Amniotic stem cell (primary cell): ENCODE measurements at regions not wholly inside any gene's neighbourhood (a gene's known extent, or its start where the extent isn't known, plus 50 kb on each side); places are given as distances from the start of the nearest gene placed in this dataset.

Experiments
- DNase-seq: peaks from one replicate; lab custom pipeline; 2025; lab: John Stamatoyannopoulos, UW

DNA sequence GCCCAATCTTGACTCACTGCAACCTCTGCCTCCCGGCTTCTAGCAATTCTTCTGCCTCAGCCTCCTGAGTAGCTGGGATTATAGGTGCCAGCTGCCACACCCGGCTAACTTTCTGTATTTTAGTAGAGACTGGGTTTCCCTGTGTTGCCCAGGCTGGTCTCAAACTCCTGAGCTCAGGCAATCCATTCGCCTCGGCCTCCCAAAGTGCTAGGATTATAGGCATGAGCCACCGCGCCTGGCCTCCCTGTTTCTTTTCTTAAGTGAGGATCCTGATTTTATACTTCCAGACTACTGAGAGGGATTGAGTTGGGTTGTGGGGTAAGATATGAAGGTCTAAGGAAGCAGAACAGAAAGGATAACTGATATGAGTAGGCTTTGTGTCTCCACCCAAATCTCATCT, 106.8 kb downstream of the CNTN3 start:
- no peak for DNase-seq

DNA sequence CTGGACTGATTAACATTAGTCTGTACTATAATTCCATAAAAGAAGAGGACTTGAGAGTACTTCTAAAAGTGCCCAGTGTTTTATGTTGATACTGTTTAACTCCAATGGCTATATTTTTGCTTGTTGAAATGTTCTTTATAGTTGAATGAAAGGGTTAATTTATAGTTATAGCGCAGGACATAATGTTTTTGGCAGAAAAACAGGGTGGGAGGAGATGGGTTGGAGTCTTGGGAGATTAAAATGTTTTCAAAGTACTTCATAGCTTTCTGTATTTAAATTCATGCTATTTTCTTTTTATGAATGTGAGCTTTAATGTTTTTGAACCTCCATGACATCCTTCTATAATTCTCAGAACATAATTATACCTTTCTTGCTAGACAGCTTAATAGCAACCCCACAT, 108.2 kb downstream of the CNTN3 start:
- no peak for DNase-seq

DNA sequence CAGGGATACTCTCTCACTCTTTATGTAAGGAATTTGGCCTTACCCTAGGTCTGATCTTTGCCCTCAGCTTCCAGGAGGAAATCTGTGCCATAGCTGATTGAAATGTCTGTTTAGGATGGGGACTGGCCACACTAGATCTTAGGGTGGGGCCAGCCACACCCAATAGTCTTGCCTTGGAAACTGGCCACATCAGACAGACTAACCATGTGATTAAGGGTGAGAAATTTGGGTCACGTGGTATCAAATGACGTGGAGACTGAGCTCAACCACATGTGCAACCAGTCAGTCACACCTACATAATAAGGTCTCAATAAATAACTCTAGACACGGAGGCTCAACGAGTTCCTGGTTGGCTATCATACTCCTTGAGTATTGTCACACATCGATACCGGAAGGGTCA, 113.5 kb downstream of the CNTN3 start:
- no peak for DNase-seq

DNA sequence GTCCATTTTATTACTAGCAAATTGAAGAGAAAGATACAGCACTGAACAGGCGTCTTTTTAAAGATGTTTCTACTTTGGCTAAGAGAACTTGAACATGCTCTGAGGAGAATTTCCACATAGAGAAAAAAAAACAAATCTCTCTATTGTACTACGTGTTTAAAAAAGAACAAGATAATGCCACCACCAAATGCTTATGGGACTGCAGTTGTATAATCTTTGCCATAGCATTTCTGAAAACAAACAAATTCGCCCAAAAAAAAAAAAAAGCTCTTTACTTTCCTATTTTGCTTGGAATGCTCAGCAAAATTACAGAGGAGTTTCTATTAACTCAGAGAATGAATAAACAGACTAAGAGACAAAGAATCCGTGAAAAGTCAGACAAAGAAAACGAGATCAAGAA, 114.2 kb downstream of the CNTN3 start:
- no peak for DNase-seq

DNA sequence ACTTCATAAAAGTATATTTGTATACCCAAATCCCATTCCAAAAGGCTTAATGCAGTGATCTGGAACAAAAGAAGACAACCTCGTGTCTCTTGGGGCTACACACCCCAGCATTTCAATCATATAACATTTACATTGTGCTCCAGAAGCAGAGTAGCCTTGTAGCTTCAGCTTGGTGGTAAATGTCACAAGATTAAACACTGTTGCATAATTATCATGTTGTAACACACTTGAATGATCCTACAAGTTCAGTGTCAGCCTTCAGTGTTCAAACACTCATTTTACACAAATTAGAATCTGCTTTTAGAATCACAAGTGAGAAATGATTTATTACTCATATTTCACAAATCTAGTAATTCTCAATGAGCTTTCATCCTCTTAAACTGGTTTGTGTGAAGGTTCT, 122.6 kb downstream of the CNTN3 start:
- DNase-seq: no peak

DNA sequence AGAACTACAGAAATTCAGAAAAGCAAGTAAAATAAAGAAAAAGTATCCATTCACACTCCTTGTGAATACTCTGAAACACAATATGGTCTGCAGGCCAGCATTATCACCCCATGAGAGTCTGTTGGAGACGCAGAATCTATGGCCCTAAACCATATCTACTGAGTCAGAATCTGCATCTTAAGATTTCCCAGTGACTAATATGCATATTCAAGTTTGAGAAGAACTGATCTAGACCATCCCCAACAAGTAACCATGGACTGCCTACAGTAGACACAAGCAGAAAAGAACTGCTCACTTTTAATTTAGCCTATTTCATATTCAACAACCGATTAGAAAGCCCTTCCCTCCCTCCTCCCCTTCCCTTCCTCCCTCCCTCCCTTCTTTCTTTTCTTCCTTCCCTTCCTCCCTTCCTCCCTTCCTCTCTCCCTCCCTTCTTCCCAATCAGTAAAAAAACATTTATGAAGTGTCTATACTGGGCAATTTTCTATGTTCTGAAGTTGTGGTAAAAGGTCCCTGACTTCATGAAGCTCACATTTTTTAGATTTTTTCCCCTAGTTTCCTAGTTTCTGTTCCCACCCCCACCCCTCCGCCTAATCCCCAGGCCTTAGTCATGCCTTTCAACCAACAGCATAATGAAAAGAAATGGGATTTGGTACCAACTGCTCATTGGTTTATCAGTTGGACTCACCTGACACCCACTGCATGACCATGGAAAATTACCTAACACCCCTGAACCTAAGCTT, 125.2 kb downstream of the CNTN3 start:
- DNase-seq: no peak

DNA sequence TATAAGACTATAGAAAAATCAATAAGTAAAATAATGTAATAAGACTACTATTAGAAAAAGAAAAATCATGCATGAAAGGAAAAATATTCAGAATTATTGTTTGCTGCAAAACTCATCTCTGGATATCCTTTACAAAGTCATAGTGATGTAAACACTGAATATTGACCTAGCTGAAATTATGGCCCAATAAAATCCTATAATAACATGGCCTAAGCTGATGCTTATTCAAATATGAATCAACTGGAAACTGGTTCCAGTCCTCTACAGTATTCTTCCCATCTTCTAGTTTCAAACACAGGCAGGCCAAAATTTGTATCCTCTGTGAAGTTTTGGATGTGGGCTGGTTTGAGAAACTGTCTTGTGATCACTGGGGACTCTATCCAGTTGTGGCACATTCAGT, 134.5 kb downstream of the CNTN3 start:
- no peak for DNase-seq

DNA sequence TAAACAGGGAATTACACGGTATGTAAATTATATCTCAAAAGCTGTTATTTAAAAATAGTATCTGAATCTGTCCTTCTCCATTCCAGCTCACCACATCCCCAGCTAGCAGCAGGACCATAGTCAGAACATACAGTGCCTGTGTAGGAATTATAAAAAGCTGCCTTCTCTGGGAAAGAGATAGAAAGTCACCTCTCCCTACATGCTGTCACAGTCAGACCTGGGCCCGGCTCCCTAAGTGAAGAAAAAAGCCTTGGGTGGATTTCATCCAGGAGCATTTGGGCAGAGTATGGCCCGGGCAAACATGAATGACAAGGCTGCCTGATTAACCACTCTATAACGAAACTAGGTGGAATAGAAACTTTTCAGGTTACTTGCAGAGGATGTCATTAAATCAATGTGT, 144.1 kb downstream of the CNTN3 start:
- no peak for DNase-seq

DNA sequence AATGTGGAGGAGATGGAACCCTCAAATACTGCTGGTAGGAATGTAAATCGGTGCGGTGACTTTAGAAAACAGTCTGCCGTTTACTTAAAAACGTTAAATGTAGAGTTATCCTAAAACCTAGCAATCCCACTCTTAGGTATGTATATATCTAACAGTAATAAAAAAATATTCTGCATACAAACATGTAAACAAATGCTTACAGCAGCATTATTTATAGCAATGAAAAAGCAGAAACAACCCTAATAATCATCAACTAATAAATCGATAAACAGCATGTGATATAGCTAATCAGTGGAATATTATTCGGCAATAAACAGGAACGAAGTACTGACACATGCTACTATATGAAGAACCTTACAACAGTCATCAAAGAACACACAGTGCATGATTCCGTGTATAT, 144.7 kb downstream of the CNTN3 start:
- DNase-seq: no peak

DNA sequence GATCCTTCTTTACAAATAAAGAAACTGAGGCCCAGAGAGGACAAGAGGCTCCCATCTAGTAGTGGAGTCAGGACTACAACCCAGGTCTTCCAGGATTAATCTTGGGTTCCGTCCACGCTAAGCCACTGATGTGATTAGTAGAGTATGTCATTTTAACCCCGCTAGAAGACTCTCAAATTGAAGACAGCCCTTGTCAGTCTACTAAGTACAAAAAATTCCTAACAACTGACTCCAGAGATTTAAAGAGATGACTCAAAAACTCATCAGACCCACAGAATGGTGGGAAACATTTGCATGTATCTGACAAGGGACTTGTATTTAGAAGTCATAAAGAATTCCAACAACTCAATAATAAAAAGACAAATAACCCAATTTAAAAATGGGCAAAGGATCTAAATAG, 145.3 kb downstream of the CNTN3 start:
- no peak for DNase-seq

DNA sequence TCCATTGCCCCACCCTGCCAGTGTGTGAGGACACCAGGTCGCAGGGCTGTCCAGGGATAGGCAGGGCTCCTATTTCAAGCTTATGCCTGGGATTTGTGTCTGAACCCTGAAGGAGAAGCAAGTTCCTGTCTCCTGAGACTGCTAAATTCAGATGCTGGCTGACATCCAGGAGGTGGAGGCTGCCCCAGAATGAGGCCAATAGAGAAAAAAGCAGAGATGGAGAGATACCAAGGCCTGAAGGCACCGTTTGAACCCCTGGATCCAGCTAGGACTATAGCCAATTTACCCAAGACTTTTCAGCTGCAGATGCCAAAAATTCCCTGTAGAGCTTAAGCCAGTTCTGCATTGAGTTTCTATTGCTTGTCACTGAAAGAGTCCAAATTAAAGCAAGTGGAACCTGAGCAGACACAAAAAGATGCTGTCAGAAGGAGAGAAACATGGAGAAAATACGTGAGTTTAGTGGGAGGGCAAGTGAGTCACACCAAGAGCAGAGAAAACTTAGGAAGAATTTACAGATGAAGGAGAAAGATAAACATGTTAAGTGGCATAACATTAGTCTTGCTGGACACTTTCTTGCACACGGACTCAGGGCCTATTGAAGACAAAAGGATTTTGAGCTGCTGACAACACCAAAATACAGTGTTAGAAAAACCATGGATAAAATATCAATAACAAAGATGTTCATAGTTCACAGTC, 148.6 kb downstream of the CNTN3 start:
- DNase-seq: no peak

DNA sequence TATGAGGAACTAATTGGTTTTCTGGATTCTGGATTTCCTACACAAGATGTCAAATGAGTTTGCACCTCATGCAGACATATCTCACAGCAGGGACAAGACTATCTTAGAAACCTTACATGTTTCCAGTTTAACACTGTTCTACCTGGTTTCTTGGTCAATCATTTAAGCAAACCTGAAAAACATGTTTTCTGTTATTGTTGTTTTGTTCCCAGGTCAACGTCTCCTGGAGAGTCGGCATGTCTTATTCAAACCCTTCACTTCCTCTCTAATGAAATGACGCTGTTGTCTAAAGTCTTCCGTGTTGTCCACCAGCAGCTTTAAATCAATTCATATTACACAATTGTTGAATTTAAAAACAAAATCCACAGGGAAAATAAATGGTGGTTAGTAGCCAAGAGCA, 150.9 kb downstream of the CNTN3 start:
- no peak for DNase-seq

DNA sequence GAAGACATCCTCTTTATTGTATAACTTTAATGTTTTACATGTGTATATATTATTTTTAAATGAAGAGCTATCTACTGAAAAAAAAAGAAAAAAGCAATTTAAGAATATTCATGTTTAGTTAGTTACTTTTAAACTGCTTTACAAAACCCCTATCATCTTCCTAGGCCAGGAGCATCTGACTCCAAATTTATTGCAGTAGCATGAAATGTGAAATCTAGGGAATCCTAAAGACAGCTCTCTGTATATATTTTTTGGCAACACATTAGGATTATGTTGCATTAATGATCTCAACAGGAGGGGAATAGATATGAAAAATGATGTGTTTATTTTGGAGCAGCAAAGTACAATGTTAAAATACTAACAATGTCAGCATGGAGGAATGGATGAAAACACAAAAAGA, 158.3 kb downstream of the CNTN3 start:
- DNase-seq: no peak

DNA sequence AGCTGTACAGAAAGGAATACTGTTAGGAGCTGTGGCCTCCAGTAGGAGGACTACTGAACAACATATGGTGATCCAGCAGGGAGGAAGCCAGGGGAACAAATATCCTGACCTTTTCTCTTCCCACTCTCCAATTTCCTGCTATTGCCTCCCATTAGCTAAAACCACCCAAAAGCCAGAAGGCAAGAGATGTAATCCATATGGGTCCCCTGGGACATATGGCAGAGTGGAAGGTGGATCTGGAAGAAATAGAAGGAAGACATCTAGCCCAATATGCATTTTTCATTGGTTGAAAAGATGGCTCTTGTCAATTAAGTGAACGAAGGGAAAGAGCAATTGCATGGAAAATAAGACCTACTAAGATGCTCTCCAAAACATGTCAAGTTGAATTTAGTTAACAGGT, 167.2 kb downstream of the CNTN3 start:
- no peak for DNase-seq

DNA sequence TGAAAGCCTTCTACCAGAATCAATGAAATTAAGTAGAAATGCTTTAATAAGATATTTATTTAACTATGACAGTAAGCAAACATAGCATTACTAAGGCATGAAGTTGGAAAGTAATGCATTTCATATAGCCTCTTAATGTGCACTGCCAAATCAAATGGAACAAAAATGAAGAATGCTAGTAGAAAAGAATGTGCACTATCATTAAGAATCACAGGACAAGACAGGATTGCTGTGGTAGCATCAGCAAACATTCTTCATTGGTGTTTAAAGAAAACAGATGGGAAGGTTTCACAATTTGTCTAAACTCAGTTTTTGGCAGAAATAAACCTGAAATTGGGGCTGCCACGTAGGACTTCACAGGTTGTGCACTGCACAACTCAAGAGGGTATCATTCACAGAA, 168.9 kb downstream of the CNTN3 start:
- DNase-seq: no peak

DNA sequence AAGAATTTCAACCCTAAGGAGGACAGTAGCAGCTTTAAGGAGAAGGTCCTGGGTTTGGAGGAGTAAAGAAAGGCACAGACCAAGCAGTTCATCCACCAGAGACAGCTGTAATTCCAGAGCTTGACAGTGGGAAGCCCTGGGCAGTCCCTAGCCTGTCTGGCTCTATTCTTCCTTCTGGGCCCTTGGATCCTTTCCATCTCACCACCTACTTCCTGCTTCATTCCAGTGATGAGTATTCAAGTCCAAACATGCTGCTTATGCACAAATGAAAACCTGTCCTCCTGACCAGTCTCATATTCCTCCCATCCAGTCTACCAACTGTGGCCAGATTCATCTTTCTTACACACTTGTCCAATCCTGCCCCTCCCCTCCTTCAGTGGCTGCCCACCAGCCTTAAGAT, 171.4 kb downstream of the CNTN3 start:
- DNase-seq: no peak

DNA sequence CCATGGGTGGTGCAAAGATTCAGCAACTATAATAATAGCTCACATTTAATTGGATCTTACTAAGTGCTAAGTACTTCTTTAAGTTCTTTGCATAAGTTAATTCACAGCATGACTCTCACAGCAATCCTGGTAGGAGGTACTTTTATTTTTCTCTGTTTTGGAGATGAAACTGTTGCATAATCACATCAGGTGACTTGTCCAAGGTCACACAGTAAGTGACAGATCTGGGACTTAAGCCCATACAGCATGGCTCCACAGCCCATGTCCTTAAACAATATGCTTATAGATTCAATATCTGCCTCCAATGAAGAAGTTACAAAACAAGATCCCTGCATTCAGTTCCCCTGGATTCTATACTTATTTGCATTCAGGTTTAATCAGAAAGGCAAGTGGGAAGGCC, 171.8 kb downstream of the CNTN3 start:
- no peak for DNase-seq

DNA sequence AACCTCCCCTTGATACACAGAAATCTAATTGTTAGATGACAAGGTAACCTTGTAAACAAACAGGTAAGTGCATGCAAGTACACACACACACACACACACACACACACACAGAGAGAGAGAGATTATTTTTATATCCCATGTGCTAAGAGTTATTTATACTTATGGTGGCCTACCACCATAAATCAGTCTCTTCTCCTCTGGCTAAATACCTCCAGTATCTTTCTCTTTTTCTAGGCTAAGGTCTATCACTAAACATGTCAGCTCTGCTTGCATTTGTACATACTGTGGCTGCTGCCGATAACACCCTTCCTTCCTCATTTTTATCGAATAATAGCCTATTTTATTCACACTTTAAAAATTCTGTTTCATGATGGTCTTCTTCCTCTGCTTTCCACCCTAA, 172.4 kb downstream of the CNTN3 start:
- DNase-seq: no peak

DNA sequence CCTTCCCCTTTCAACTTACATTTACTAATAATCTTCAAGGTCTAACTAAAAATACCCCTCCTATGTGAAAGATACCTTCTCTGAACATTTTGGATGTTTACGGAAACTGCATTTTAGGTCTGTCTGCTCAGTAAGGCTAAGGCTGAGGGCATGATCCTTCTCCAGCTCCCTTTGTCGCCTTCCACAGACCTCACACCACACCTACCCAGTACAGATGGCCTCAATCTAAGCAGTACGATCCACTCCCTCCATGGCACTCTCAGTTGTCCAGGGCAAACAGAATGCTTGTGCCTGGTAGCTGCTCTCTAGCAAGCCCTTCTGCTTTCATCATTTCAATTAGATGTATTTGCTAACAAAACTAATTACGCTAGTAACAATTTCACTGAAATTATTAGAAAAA, 178.3 kb downstream of the CNTN3 start:
- no peak for DNase-seq

DNA sequence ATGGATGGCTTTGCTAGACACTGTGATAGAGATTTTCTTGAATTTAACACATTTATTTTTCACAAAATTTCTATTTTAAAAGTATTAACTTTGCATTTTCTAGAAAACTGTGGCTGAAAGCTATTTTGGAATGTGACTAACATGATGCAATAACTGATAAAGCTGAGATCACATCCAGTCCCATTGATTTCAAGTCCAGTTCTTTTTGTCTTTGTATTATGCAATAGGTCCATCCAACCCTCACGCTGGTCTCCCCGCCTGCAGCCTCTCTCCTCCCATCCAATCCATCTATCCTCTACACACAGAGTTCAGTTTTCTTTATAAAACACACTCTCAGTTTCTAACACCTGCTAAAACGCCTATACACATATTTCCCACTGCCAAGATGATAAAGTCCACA, 178.8 kb downstream of the CNTN3 start:
- DNase-seq: no peak

DNA sequence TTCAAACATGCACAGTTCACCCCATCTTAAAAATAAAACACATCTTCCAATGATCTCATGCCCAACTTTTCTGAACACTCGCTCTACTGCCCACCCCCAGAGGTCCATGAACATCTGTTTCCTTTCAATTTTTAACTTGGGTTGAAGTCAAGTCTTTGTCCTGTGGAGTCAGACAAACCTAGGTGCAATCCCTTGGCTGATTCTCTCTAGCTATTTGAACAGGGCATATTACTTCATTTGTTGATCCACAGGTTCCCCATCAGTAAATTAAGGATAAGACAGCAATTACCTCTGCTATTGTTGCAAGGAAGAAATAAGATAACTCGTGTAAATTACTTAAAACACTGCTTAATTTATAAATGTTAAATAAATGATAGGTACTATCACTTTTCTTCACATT, 180.1 kb downstream of the CNTN3 start:
- no peak for DNase-seq

DNA sequence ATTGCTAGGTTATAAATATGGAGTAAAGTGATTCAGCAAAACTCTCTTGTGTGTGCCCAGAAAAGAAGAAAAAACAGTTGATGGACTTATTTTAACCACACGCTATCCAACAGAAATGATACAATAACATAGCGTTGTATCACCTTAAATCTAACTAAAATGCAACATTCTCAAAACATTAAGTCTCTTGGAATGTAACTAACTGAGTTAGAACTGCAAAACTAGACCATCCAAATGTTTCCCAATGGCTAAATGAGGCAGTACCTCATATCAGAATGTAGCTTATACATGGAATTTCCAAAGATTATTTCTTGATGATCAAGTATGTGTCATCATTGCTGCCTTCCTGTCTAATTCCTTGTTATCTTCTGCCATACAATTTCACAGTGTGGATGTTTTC, 187.9 kb downstream of the CNTN3 start:
- DNase-seq: no peak

DNA sequence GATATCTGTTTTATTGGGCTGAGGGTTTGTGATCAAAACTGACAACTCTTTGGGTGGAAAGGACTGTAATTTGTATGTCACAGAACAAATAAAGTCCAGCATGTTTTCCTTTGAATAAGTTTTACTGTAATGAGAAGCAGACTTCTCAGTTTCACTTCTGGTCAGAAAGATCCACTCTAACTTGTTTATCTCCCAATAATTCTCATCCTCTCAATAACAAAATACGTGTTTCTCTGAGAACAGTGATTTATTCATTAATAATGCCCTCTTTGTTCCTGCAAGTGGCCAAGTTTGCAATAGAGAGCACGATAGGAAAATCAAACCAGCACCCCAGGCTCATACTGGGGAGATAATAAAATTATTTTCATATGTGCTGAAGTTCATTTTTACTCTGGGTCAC, 190.6 kb downstream of the CNTN3 start:
- no peak for DNase-seq

DNA sequence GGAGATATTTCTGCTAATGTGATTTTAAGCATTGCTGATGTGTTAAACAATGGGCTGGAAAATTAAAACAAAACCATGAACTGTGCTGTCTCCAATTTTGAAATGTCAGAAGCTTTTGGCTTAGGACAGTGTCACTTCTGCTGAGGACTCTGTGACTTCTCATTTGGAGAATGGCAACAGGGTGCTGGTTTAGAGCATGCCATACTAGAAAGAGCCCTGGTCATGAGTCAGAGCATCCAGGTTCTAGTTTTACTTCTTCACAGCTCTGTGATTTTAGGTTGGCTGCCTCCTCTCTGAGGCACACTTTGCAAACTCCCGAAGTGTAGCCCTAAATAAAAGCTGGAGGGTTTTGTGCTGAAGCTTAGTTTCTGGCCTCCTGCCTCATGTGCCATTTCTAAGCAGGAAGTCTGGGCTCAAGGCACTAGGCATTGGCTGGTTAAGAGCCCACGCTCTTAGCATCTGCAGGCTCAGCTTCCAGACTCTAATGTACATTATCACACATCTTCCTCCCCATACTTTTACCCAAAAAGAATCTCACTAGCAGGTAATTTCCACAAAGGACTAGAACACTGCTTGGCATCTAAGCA, 193.8 kb downstream of the CNTN3 start:
- no peak for DNase-seq
